Lung (tissue), 11 donors: ENCODE measurements at regions not wholly inside any gene's neighbourhood (a gene's known extent, or its start where the extent isn't known, plus 50 kb on each side); places are given as distances from the start of the nearest gene placed in this dataset.
"Not testable (repeated sequence)": the region's sequence is repeated elsewhere in the genome, so short reads cannot be mapped to it uniquely, and the experiment has no call there.

Experiments
- ATAC-seq: fragments of 200-7000 bp; cut with Tn5 transposase; one replicate; pipeline ENCODE4 v1.9.1; 2020; ENCODE audit warnings: moderate number of reproducible peaks; ENCODE audit not compliant: insufficient read depth, low FRiP score
- DNase-seq, 3 donors: peaks; one replicate each; pipeline ENCODE4 v3.0.0-alpha.2; 2013 to 2017
- H3K27ac ChIP-seq, 2 donors: one replicate each; pipeline ENCODE4 v1.5.1; 2013; ENCODE audit warnings: mild to moderate bottlenecking in 2 of 2, moderate library complexity in 2 of 2, control low read depth in 1 of 2, inconsistent platforms in 1 of 2, low read depth in 1 of 2, low read length in 1 of 2
- H3K27me3 ChIP-seq, 3 donors: one replicate each; pipeline ENCODE4 v1.5.1; 2013; ENCODE audit warnings: low read length in 2 of 3; ENCODE audit not compliant: control insufficient read depth in 3 of 3, insufficient read depth in 3 of 3
- H3K36me3 ChIP-seq, 4 donors: one replicate each; pipeline ENCODE4 v1.5.1; 2013; ENCODE audit warnings: low read length in 4 of 4, mild to moderate bottlenecking in 1 of 4, moderate library complexity in 1 of 4; ENCODE audit not compliant: control insufficient read depth in 4 of 4, insufficient read depth in 4 of 4
- H3K4me1 ChIP-seq, 5 donors: one replicate each; pipeline ENCODE4 v1.5.1; 2013; ENCODE audit warnings: low read length in 5 of 5, mild to moderate bottlenecking in 2 of 5, moderate library complexity in 1 of 5; ENCODE audit not compliant: control insufficient read depth in 5 of 5, insufficient read depth in 5 of 5
- H3K4me3 ChIP-seq: one replicate; pipeline ENCODE4 v1.5.1; 2013; ENCODE audit warnings: mild to moderate bottlenecking, control low read depth, moderate library complexity
- H3K9ac ChIP-seq, 2 donors: one replicate each; pipeline ENCODE4 v1.5.1; 2013; ENCODE audit warnings: low read length in 2 of 2, control low read depth in 1 of 2; ENCODE audit not compliant: insufficient read depth in 1 of 2
- H3K9me3 ChIP-seq, 4 donors: one replicate each; pipeline ENCODE4 v1.5.1; 2013; ENCODE audit warnings: low read length in 3 of 4, mild to moderate bottlenecking in 1 of 4, moderate library complexity in 1 of 4; ENCODE audit not compliant: control insufficient read depth in 4 of 4, insufficient read depth in 3 of 4
- WGBS, 2 donors: extraction: QIAGEN DNeasy Blood & Tissue Kit; methylation state at CpG; one replicate each; pipeline ENCODE4 v1.1.7; 2013; 5-methylcytosine and 5-hydroxymethylcytosine counted together
- TF ChIP-seq, protein P1 (sequence below): IDR thresholded peaks from 2 replicates; pipeline ENCODE4 v1.5.1; 2012; ENCODE audit warnings: mild to moderate bottlenecking; ENCODE audit errors: control extremely low read depth, extremely low read depth
- donor health status: control.
- donor health status: control.
- donor health status: Bipolar disorder and iron deficiency.
- donor health status: healthy.
- donor health status: DM: yes; HTN: yes; CAD: no.

- H3K9me3 ChIP-seq = peaks cover 0 to 2% (median 0%) of the 10 kb centered on the region in 4 donors
- H3K36me3 ChIP-seq = no peaks in the 10 kb centered on the region
- TF ChIP-seq, protein P1, sequence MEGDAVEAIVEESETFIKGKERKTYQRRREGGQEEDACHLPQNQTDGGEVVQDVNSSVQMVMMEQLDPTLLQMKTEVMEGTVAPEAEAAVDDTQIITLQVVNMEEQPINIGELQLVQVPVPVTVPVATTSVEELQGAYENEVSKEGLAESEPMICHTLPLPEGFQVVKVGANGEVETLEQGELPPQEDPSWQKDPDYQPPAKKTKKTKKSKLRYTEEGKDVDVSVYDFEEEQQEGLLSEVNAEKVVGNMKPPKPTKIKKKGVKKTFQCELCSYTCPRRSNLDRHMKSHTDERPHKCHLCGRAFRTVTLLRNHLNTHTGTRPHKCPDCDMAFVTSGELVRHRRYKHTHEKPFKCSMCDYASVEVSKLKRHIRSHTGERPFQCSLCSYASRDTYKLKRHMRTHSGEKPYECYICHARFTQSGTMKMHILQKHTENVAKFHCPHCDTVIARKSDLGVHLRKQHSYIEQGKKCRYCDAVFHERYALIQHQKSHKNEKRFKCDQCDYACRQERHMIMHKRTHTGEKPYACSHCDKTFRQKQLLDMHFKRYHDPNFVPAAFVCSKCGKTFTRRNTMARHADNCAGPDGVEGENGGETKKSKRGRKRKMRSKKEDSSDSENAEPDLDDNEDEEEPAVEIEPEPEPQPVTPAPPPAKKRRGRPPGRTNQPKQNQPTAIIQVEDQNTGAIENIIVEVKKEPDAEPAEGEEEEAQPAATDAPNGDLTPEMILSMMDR = no peak
- no peak for DNase-seq
- H3K27me3 ChIP-seq = no peaks in the 10 kb centered on the region
- no peak overlapping the region for H3K9ac ChIP-seq
- H3K4me3 ChIP-seq = no peak overlapping the region
- WGBS, 2 donors = 85 to 86% methylated on average over 9 of the region's 9 CpGs
- no peak overlapping the region for H3K27ac ChIP-seq
- peaks cover 0 to 7% (median 2%) of the 10 kb centered on the region in 5 donors for H3K4me1 ChIP-seq
- ATAC-seq = no peak
Measured at GRCh38 chr5:33209252-33209651, 231.5 kb upstream of the TARS1 start.

DNA sequence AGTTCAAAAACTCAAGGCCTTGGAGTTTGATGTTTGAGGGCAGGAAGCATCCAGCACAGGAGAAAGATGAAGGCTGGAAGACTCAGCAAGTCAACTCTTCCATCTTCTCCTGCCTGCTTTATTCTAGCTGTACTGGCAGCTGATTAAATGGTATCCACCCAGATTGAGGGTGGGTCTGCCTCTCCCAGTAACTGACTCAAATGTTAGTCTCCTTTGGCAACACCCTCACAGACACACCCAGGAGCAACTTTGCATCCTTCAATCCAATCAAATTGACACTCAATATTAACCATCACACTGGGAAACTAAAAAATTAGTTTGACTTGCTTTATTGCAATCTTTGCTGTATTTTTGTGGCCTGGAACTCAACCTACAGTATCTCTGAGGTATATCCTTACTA is 230.5 kb upstream of the TARS1 start:
- not testable (repeated sequence) for H3K27ac ChIP-seq, H3K4me1 ChIP-seq, H3K9me3 ChIP-seq, ATAC-seq, H3K36me3 ChIP-seq, H3K9ac ChIP-seq, DNase-seq, H3K27me3 ChIP-seq, H3K4me3 ChIP-seq

GRCh38 chr5:33210978-33211377 is 229.8 kb upstream of the TARS1 start:
- no peak for ATAC-seq
- Histone ChIP-seq H3K36me3 (no peaks in the 10 kb centered on the region), H3K4me3 (no peak overlapping the region), H3K27ac (no peak overlapping the region), H3K9me3 (peaks cover 0 to 2% (median 0%) of the 10 kb centered on the region in 4 donors), H3K27me3 (no peaks in the 10 kb centered on the region), H3K4me1 (peaks cover 0 to 1% (median 0%) of the 10 kb centered on the region in 5 donors), H3K9ac (no peak overlapping the region)
- TF ChIP-seq, protein P1 = no peak
- no peak for DNase-seq
- WGBS, 2 donors = 89 to 91% methylated on average over 5 of the region's 5 CpGs

DNA sequence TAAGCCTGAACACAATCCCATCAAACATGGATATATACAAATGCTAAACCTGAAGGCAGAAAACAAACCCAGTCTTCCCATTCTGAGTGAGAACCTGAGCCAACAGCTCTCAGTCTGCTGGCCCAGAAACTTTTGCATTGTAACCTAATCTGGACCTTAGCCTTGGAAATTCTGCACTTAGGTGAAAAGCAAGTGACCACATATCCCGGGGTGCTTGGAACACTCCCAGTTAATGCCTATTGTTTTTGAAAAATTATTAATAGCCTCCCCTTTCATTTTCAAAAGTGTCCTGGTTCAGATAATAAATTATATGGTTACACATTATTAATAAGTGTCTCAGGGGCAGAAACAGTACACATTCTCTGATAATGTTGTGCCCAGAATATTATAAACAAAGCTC is 228.3 kb upstream of the TARS1 start:
- peaks cover 0 to 2% (median 0%) of the 10 kb centered on the region in 4 donors for H3K9me3 ChIP-seq
- H3K9ac ChIP-seq = no peak overlapping the region
- no peaks in the 10 kb centered on the region for H3K4me1 ChIP-seq
- no peak overlapping the region for H3K27ac ChIP-seq
- H3K27me3 ChIP-seq = no peaks in the 10 kb centered on the region
- TF ChIP-seq, protein P1 = no peak
- H3K4me3 ChIP-seq = no peak overlapping the region
- no peaks in the 10 kb centered on the region for H3K36me3 ChIP-seq
- 10 to 14% methylated on average over 1 of the region's 1 CpG for WGBS, 2 donors
- ATAC-seq = no peak
- no peak for DNase-seq
